ENCODE measurements at regions not wholly inside any gene's neighbourhood (a gene's known extent, or its start where the extent isn't known, plus 50 kb on each side); places are given as distances from the start of the nearest gene placed in this dataset.

GRCh38 chr20:37619496-37619895 lies 74.3 kb upstream of the CTNNBL1 start:
- no peak overlapping the region for H3K4me3 ChIP-seq (ENCODE audit: control insufficient read depth, low read depth, low read length)
- no peak for TF ChIP-seq CTCF (IDR thresholded peaks at IDR 0.05; ENCODE audit: control insufficient read depth, insufficient read depth, low read depth, low read length, missing control alignments)
- DNase-seq (ENCODE audit: low read depth) = no peak

- no peak for DNase-seq (ENCODE audit: low read depth)
- TF ChIP-seq CTCF (IDR thresholded peaks at IDR 0.05; ENCODE audit: control insufficient read depth, insufficient read depth, low read depth, low read length, missing control alignments) = no peak
- no peak overlapping the region for H3K4me3 ChIP-seq (ENCODE audit: control insufficient read depth, low read depth, low read length)
Observed at GRCh38 chr20:37616110-37616425, 77.8 kb upstream of the CTNNBL1 start.

- TF ChIP-seq CTCF (IDR thresholded peaks at IDR 0.05; ENCODE audit: control insufficient read depth, insufficient read depth, low read depth, low read length, missing control alignments) = peak; percentile 69
- no peak for DNase-seq (ENCODE audit: low read depth)
- H3K4me3 ChIP-seq (ENCODE audit: control insufficient read depth, low read depth, low read length) = no peak overlapping the region
Observed at GRCh38 chr20:37615340-37616109, 78.3 kb upstream of the CTNNBL1 start.

GRCh38 chr20:37611852-37612251 lies 82.0 kb upstream of the CTNNBL1 start:
- no peak overlapping the region for H3K4me3 ChIP-seq (ENCODE audit: control insufficient read depth, low read depth, low read length)
- TF ChIP-seq CTCF (IDR thresholded peaks at IDR 0.05; ENCODE audit: control insufficient read depth, insufficient read depth, low read depth, low read length, missing control alignments) = no peak
- no peak for DNase-seq (ENCODE audit: low read depth)

GRCh38 chr20:37611346-37611745 lies 82.5 kb upstream of the CTNNBL1 start:
- H3K4me3 ChIP-seq (ENCODE audit: control insufficient read depth, low read depth, low read length) = no peak overlapping the region
- no peak for DNase-seq (ENCODE audit: low read depth)
- no peak for TF ChIP-seq CTCF (IDR thresholded peaks at IDR 0.05; ENCODE audit: control insufficient read depth, insufficient read depth, low read depth, low read length, missing control alignments)

- no peak for DNase-seq (ENCODE audit: low read depth)
- no peak for TF ChIP-seq CTCF (IDR thresholded peaks at IDR 0.05; ENCODE audit: control insufficient read depth, insufficient read depth, low read depth, low read length, missing control alignments)
Observed at GRCh38 chr20:37610203-37610798, 82.6 kb upstream of the BLCAP start.

More at GRCh38 chr20:37610203-37610798, 82.6 kb upstream of the BLCAP start:
- H3K4me3 ChIP-seq (ENCODE audit: control insufficient read depth, low read depth, low read length) = no peak overlapping the region
